WTC11 (cell line): ENCODE measurements at regions not wholly inside any gene's neighbourhood (a gene's known extent, or its start where the extent isn't known, plus 50 kb on each side); places are given as distances from the start of the nearest gene placed in this dataset.

Experiments
- ATAC-seq: fragments of 200-7000 bp; cut with Tn5 transposase; 2 replicates; pipeline ENCODE4 v1.10.0; 2021; ENCODE audit warnings: mild to moderate bottlenecking, moderate library complexity
- CTCF ChIA-PET: fragments of 300-600 bp; sonication (Branson Sonifier 250); formaldehyde crosslinking; loops from one replicate; lab custom pipeline; 2021; ENCODE audit warnings: antibody characterized with exemption; lab: Charles Lee
- POLR2A ChIA-PET: fragments of 350-600 bp; sonication (Branson Sonifier 250); formaldehyde crosslinking; loops from one replicate; lab custom pipeline; 2021; ENCODE audit warnings: antibody characterized with exemption; lab: Charles Lee
- DNase-seq: peaks from one replicate; pipeline ENCODE4 v3.0.0; 2021; ENCODE audit warnings: low spot score
- H3K27ac Mint-ChIP-seq: 2 replicates; pipeline ENCODE4 v1.8.0; 2021; ENCODE audit warnings: mixed read lengths
- H3K27me3 Mint-ChIP-seq: 2 replicates; pipeline ENCODE4 v1.8.0; 2021; ENCODE audit warnings: low read depth, mild to moderate bottlenecking, moderate library complexity, mixed read lengths
- H3K36me3 Mint-ChIP-seq: 2 replicates; pipeline ENCODE4 v1.8.0; 2021; ENCODE audit warnings: mixed read lengths
- H3K4me1 Mint-ChIP-seq: 2 replicates; pipeline ENCODE4 v1.8.0; 2022; ENCODE audit warnings: mixed read lengths
- H3K4me3 Mint-ChIP-seq: 2 replicates; pipeline ENCODE4 v1.8.0; 2021; ENCODE audit warnings: mild to moderate bottlenecking, moderate library complexity, mixed read lengths
- H3K9me3 Mint-ChIP-seq: 2 replicates; pipeline ENCODE4 v1.8.0; 2021; ENCODE audit warnings: mixed read lengths
- AFF4 ChIP-seq: sonication (generic); formaldehyde crosslinking; IDR thresholded peaks from 2 replicates; pipeline ENCODE4 v1.8.1; 2023; ENCODE audit warnings: mild to moderate bottlenecking, missing genetic modification reagents, borderline replicate concordance
- ATF6 ChIP-seq: sonication (generic); formaldehyde crosslinking; IDR thresholded peaks from 2 replicates; pipeline ENCODE4 v1.8.1; 2023; ENCODE audit warnings: mild to moderate bottlenecking, missing genetic modification reagents
- CREB1 ChIP-seq: sonication (generic); formaldehyde crosslinking; IDR thresholded peaks from 2 replicates; pipeline ENCODE4 v1.8.0; 2023; ENCODE audit warnings: mild to moderate bottlenecking, missing genetic modification reagents
- CREM ChIP-seq: sonication (generic); formaldehyde crosslinking; IDR thresholded peaks from 2 replicates; pipeline ENCODE4 v1.8.1; 2022; ENCODE audit warnings: mild to moderate bottlenecking, missing genetic modification reagents, moderate library complexity
- CTCF ChIP-seq: fragments of 200-600 bp; IDR thresholded peaks from 2 replicates; pipeline ENCODE4 v1.8.0; 2022; ENCODE audit warnings: antibody characterized with exemption
- ESRRA ChIP-seq: sonication (generic); formaldehyde crosslinking; IDR thresholded peaks from 2 replicates; pipeline ENCODE4 v1.8.1; 2022; ENCODE audit warnings: mild to moderate bottlenecking, missing genetic modification reagents, borderline replicate concordance
- FOXP1 ChIP-seq: sonication (generic); formaldehyde crosslinking; IDR thresholded peaks from 2 replicates; pipeline ENCODE4 v1.8.0; 2022; ENCODE audit warnings: missing genetic modification reagents, mild to moderate bottlenecking, moderate library complexity, borderline replicate concordance
- GRHL2 ChIP-seq: fragments of 250-450 bp; sonication (Bioruptor Pico); IDR thresholded peaks from 2 replicates; pipeline ENCODE4 v1.8.0; 2022; ENCODE audit warnings: mild to moderate bottlenecking, moderate library complexity; ENCODE audit not compliant: insufficient replicate concordance, severe bottlenecking
- HMGA2 ChIP-seq: fragments of 250-450 bp; sonication (Bioruptor Pico); IDR thresholded peaks from 2 replicates; pipeline ENCODE4 v1.4.0; 2021; ENCODE audit warnings: mild to moderate bottlenecking, moderate library complexity
- NR1H2 ChIP-seq: sonication (generic); formaldehyde crosslinking; IDR thresholded peaks from 2 replicates; pipeline ENCODE4 v1.9.0; 2021; ENCODE audit warnings: mild to moderate bottlenecking, moderate library complexity, missing genetic modification reagents
- SOX15 ChIP-seq: fragments of 250-450 bp; sonication (Bioruptor Pico); IDR thresholded peaks from 2 replicates; pipeline ENCODE4 v1.9.0; 2021; ENCODE audit warnings: mild to moderate bottlenecking
- TP53 ChIP-seq: sonication (generic); formaldehyde crosslinking; IDR thresholded peaks from 2 replicates; pipeline ENCODE4 v1.8.1; 2023; ENCODE audit warnings: mild to moderate bottlenecking, missing genetic modification reagents
- USF1 ChIP-seq: sonication (generic); formaldehyde crosslinking; IDR thresholded peaks from 2 replicates; pipeline ENCODE4 v1.8.0; 2022; ENCODE audit warnings: mild to moderate bottlenecking, missing genetic modification reagents
- USF2 ChIP-seq: sonication (generic); formaldehyde crosslinking; IDR thresholded peaks from 2 replicates; pipeline ENCODE4 v1.8.1; 2023; ENCODE audit warnings: mild to moderate bottlenecking, missing genetic modification reagents, moderate library complexity
- ZMAT4 ChIP-seq: fragments of 250-450 bp; sonication (Bioruptor Pico); IDR thresholded peaks from 2 replicates; pipeline ENCODE4 v1.9.0; 2021; ENCODE audit warnings: mild to moderate bottlenecking
- ZNF512 ChIP-seq: sonication (generic); formaldehyde crosslinking; IDR thresholded peaks from 2 replicates; pipeline ENCODE4 v1.8.1; 2022; ENCODE audit warnings: missing genetic modification reagents, borderline replicate concordance
- ZNF671 ChIP-seq: fragments of 250-450 bp; sonication (Bioruptor Pico); IDR thresholded peaks from 2 replicates; pipeline ENCODE4 v1.8.0; 2021; ENCODE audit warnings: mild to moderate bottlenecking

GRCh38 chr3:160616716-160617115, 51.3 kb upstream of the KPNA4 start:
- DNase-seq: no peak
- no peak overlapping the region for H3K27ac Mint-ChIP-seq

More at GRCh38 chr3:160616716-160617115, 51.3 kb upstream of the KPNA4 start:
- ATAC-seq: no peak
- Mint-ChIP-seq H3K9me3 (no peaks in the 10 kb centered on the region), H3K27me3 (no peaks in the 10 kb centered on the region), H3K36me3 (no peaks in the 10 kb centered on the region), H3K4me3 (no peak overlapping the region), H3K4me1 (no peaks in the 10 kb centered on the region)
- ChIA-PET CTCF (no interaction called here), POLR2A (no interaction called here)
- TF ChIP-seq FOXP1 (CRISPR knock-in tag): no peak
- TF ChIP-seq ATF6 (CRISPR knock-in tag): no peak
- no peak for TF ChIP-seq ESRRA (CRISPR knock-in tag)
- no peak for TF ChIP-seq CREM
- no peak for TF ChIP-seq TP53
- TF ChIP-seq GRHL2 (CRISPR knock-in tag): no peak
- TF ChIP-seq CTCF: no peak
- no peak for TF ChIP-seq USF1 (CRISPR knock-in tag)
- TF ChIP-seq SOX15 (CRISPR knock-in tag): no peak
- no peak for TF ChIP-seq ZNF512
- no peak for TF ChIP-seq NR1H2 (CRISPR knock-in tag)
- TF ChIP-seq HMGA2 (CRISPR knock-in tag): no peak
- TF ChIP-seq CREB1: no peak
- TF ChIP-seq USF2: no peak
- TF ChIP-seq AFF4: no peak
- TF ChIP-seq ZMAT4 (CRISPR knock-in tag): no peak
- no peak for TF ChIP-seq ZNF671 (CRISPR knock-in tag)
- TF ChIP-seq, all 79 proteins: peak for 0
